ENCODE measurements at regions not wholly inside any gene's neighbourhood (a gene's known extent, or its start where the extent isn't known, plus 50 kb on each side); places are given as distances from the start of the nearest gene placed in this dataset.

- Histone ChIP-seq H3K9me3 (ENCODE audit: insufficient read depth, low read length) (no peaks in the 10 kb centered on the region), H3K79me2 (ENCODE audit: insufficient read depth, low read length) (no peaks in the 10 kb centered on the region), H3K27ac (ENCODE audit: low read depth, low read length) (no peak overlapping the region), H3F3A (ENCODE audit: insufficient read depth) (no peaks in the 10 kb centered on the region), H2AFZ (ENCODE audit: low read depth, low read length, severe bottlenecking) (no peak overlapping the region), H4K20me1 (ENCODE audit: low read depth, low read length) (no peaks in the 10 kb centered on the region), H3K4me3 (ENCODE audit: insufficient read depth, low read length, poor library complexity, severe bottlenecking) (no peak overlapping the region), H3K36me3 (ENCODE audit: low read length) (no peaks in the 10 kb centered on the region), H3K9me2 (replicated peaks; ENCODE audit: insufficient read depth, low read length) (no peaks in the 10 kb centered on the region), H3K4me2 (ENCODE audit: low read depth, low read length, poor library complexity, severe bottlenecking) (no peak overlapping the region), H3K27me3 (ENCODE audit: low read length) (no peaks in the 10 kb centered on the region), H3K9ac (ENCODE audit: low read length) (no peak overlapping the region)
- no peak for TF ChIP-seq CTCF (IDR thresholded peaks at IDR 0.05; ENCODE audit: insufficient read depth, low read length, poor library complexity, severe bottlenecking)
- TF ChIP-seq EZH2phosphoT487 (conservative IDR thresholded peaks at IDR 0.05; ENCODE audit: low read length) = no peak
Measured at GRCh38 chr2:163527381-163527780, 208.4 kb downstream of the FIGN start.

- H3K79me2 ChIP-seq (ENCODE audit: insufficient read depth, low read length) = no peaks in the 10 kb centered on the region
- TF ChIP-seq CTCF (IDR thresholded peaks at IDR 0.05; ENCODE audit: insufficient read depth, low read length, poor library complexity, severe bottlenecking) (no peak), EZH2phosphoT487 (conservative IDR thresholded peaks at IDR 0.05; ENCODE audit: low read length) (no peak)
- no peaks in the 10 kb centered on the region for H3K9me2 ChIP-seq (replicated peaks; ENCODE audit: insufficient read depth, low read length)
- no peaks in the 10 kb centered on the region for H3K9me3 ChIP-seq (ENCODE audit: insufficient read depth, low read length)
- no peaks in the 10 kb centered on the region for H4K20me1 ChIP-seq (ENCODE audit: low read depth, low read length)
- H3K9ac ChIP-seq (ENCODE audit: low read length) = no peak overlapping the region
- no peaks in the 10 kb centered on the region for H3K36me3 ChIP-seq (ENCODE audit: low read length)
- no peak overlapping the region for H3K4me3 ChIP-seq (ENCODE audit: insufficient read depth, low read length, poor library complexity, severe bottlenecking)
- no peaks in the 10 kb centered on the region for H3F3A ChIP-seq (ENCODE audit: insufficient read depth)
- H3K4me2 ChIP-seq (ENCODE audit: low read depth, low read length, poor library complexity, severe bottlenecking) = no peak overlapping the region
- no peaks in the 10 kb centered on the region for H3K27me3 ChIP-seq (ENCODE audit: low read length)
- H3K27ac ChIP-seq (ENCODE audit: low read depth, low read length) = no peak overlapping the region
- no peak overlapping the region for H2AFZ ChIP-seq (ENCODE audit: low read depth, low read length, severe bottlenecking)
Measured at GRCh38 chr2:163518762-163519161, 217.0 kb downstream of the FIGN start.

GRCh38 chr2:163515836-163516235 is 220.0 kb downstream of the FIGN start:
- no peaks in the 10 kb centered on the region for H3K36me3 ChIP-seq (ENCODE audit: low read length)
- no peak for TF ChIP-seq EZH2phosphoT487 (conservative IDR thresholded peaks at IDR 0.05; ENCODE audit: low read length)
- no peak for TF ChIP-seq CTCF (IDR thresholded peaks at IDR 0.05; ENCODE audit: insufficient read depth, low read length, poor library complexity, severe bottlenecking)
- H3K9me3 ChIP-seq (ENCODE audit: insufficient read depth, low read length) = no peaks in the 10 kb centered on the region
- H3K4me2 ChIP-seq (ENCODE audit: low read depth, low read length, poor library complexity, severe bottlenecking) = no peak overlapping the region
- H2AFZ ChIP-seq (ENCODE audit: low read depth, low read length, severe bottlenecking) = no peak overlapping the region
- no peak overlapping the region for H3K4me3 ChIP-seq (ENCODE audit: insufficient read depth, low read length, poor library complexity, severe bottlenecking)
- H3K9me2 ChIP-seq (replicated peaks; ENCODE audit: insufficient read depth, low read length) = no peaks in the 10 kb centered on the region
- no peaks in the 10 kb centered on the region for H3K27me3 ChIP-seq (ENCODE audit: low read length)
- no peaks in the 10 kb centered on the region for H4K20me1 ChIP-seq (ENCODE audit: low read depth, low read length)
- no peaks in the 10 kb centered on the region for H3F3A ChIP-seq (ENCODE audit: insufficient read depth)
- no peak overlapping the region for H3K27ac ChIP-seq (ENCODE audit: low read depth, low read length)
- H3K9ac ChIP-seq (ENCODE audit: low read length) = no peak overlapping the region
- H3K79me2 ChIP-seq (ENCODE audit: insufficient read depth, low read length) = no peaks in the 10 kb centered on the region
